ENCODE measurements at regions not wholly inside any gene's neighbourhood (a gene's known extent, or its start where the extent isn't known, plus 50 kb on each side); places are given as distances from the start of the nearest gene placed in this dataset.

DNA sequence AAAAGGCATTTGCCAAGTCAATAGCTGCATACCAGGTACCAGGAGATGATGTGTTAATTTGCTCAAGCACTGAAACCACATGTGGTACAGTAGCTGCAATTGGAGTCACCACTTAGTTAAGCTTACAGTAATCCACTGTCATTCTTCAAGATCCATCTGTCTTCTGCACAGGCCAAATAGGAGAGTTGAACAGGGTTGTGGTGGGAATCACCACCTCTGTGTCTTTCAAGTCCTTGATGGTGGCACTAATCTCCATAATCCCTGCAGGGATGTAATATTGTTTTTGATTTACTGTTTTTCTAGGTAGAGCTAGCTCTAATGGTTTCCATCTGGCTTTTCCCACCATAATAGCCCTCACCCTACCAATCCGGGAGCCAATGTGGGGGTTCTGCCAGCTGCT is 91.9 kb downstream of the FCRL5 start:
- TF ChIP-seq, protein P1, sequence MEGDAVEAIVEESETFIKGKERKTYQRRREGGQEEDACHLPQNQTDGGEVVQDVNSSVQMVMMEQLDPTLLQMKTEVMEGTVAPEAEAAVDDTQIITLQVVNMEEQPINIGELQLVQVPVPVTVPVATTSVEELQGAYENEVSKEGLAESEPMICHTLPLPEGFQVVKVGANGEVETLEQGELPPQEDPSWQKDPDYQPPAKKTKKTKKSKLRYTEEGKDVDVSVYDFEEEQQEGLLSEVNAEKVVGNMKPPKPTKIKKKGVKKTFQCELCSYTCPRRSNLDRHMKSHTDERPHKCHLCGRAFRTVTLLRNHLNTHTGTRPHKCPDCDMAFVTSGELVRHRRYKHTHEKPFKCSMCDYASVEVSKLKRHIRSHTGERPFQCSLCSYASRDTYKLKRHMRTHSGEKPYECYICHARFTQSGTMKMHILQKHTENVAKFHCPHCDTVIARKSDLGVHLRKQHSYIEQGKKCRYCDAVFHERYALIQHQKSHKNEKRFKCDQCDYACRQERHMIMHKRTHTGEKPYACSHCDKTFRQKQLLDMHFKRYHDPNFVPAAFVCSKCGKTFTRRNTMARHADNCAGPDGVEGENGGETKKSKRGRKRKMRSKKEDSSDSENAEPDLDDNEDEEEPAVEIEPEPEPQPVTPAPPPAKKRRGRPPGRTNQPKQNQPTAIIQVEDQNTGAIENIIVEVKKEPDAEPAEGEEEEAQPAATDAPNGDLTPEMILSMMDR (IDR thresholded peaks at IDR 0.05; ENCODE audit: low read depth, low read length, poor library complexity, severe bottlenecking): no peak
- TF ChIP-seq EZH2phosphoT487 (IDR thresholded peaks at IDR 0.05; ENCODE audit: borderline replicate concordance, low read length): no peak
